ENCODE measurements at regions not wholly inside any gene's neighbourhood (a gene's known extent, or its start where the extent isn't known, plus 50 kb on each side); places are given as distances from the start of the nearest gene placed in this dataset.

- TF ChIP-seq EP300 (IDR thresholded peaks at IDR 0.05): no peak
- no peak for TF ChIP-seq CTCF (IDR thresholded peaks at IDR 0.05)
Observed at GRCh38 chr18:75785834-75786233, 358.3 kb upstream of the SMIM21 start.
